HG03039 (cell line): ENCODE measurements at regions not wholly inside any gene's neighbourhood (a gene's known extent, or its start where the extent isn't known, plus 50 kb on each side); places are given as distances from the start of the nearest gene placed in this dataset.

Source experiments
- ATAC-seq: cut with Tn5 transposase; IDR thresholded peaks from one replicate; pipeline ENCODE4 v1.9.1; 2021; ENCODE audit warnings: mild to moderate bottlenecking, moderate library complexity; ENCODE audit not compliant: unreplicated experiment

- ATAC-seq: no peak
These were observed 57.1 kb downstream of the FAM181B start for GRCh38 chr11:82676483-82677094.

DNA sequence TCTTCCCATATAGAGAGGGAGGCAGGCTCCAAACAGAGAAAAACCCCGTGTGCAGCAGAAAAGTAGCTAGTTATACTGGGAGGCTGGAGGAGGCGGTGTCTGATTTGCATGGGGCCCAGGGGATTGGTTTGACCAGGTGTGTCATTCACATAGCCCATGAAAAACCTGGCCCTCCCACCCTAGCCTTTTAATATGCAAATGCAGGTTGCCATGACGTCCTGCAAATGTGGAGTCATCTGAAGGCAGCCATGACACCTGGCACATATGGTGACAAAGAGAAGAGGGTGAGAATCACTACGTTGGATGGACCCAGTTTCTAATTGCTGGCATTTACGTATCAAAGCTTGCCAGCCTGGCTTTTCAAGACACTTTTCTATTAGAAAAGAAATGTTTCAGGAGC lies 57.8 kb downstream of the FAM181B start:
- no peak for ATAC-seq

DNA sequence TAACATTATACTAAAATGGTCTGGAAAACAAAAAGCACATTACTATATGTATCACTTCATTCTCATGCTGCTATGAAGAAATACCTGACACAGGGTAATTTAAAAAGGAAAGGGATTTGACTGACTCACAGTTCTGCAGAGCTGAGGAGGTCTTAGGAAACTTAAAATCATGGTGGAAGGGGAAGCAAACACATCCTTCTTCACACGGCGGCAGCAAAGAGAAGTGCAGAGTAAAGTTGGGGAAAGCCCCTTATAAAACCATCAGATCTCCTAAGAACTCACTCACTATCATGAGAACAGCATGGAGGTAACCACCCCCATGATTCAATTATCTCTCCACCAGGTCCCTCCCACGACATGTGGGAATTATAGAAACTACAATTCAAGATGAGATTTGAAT lies 60.0 kb downstream of the FAM181B start:
- no peak for ATAC-seq

DNA sequence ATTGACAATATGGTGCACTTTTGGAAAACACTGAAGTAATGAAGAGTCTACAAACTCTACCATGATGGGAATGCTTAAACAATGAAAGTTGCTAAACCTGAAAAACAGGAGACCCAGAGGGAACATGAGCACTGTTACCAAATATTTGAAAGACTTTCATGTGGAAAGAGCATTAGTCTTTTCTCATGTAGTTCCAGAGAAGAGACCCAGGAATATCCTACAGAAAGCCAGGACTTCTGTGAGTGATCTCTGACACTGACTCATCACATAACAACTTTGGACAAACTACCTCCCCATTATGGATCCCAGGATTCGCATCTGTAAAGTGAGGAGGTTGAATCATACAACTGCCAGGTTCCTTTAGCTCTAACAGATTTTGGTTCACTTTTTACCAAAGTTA lies 62.2 kb downstream of the FAM181B start:
- no peak for ATAC-seq

DNA sequence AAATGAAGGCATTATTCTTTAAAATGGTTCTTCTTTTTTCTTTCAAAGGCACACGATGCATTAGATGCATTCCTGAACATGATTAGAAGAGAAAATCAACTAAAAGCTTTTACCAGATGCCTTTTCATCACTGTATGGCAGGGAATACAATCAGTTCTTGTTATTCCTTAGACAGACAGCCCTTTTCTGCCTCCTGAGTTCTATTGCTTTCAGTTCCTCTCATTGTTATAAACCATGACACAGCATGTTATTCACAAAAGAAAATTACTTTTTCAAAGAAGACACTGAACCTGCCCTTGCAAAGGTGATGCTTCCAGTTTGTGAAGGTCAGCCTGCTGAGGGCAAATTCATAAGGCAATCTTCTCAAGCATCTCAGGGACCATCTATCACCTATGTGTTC lies 70.1 kb downstream of the FAM181B start:
- no peak for ATAC-seq

GRCh38 chr11:82653752-82654151 lies 79.9 kb downstream of the FAM181B start:
- no peak for ATAC-seq

DNA sequence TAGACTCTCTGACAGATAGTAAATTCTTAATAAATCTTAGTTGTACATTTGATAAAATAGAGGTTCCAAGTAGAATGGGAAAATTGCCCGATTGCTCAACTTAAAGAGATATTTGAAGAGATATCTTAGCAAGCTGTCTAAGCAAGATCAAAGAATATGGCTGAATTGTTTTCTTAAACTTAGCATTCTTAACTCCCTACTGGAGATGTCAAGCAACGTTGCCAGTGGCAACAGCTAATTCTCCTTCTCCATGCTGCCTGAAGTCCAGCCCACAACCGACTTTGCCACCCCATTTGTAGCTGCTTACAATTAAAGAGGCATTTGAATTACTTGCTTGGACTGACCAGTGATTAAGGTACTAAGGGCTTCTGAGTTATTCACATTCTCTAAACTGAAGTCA lies 94.4 kb downstream of the FAM181B start:
- no peak for ATAC-seq

GRCh38 chr11:82636615-82637014 lies 97.0 kb downstream of the FAM181B start:
- no peak for ATAC-seq

DNA sequence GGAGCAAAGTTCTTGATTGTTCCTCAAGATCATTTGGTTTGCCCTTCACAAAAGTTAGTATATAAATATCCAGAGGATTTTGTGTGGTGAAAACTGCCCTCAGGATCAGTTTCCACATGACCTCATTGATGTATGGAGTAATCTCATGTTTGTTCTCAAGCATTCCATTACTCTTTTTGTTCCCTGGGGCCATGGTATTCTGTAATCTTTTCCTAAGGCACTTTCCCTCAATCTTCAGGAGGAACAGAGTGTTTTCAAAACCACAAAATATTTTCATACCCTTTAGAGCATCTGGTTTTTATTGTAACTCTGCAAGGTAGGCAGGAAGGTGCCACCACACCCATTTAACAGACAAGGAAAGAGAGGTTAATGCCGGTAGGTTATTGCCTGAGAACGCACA lies 99.6 kb downstream of the FAM181B start:
- no peak for ATAC-seq

DNA sequence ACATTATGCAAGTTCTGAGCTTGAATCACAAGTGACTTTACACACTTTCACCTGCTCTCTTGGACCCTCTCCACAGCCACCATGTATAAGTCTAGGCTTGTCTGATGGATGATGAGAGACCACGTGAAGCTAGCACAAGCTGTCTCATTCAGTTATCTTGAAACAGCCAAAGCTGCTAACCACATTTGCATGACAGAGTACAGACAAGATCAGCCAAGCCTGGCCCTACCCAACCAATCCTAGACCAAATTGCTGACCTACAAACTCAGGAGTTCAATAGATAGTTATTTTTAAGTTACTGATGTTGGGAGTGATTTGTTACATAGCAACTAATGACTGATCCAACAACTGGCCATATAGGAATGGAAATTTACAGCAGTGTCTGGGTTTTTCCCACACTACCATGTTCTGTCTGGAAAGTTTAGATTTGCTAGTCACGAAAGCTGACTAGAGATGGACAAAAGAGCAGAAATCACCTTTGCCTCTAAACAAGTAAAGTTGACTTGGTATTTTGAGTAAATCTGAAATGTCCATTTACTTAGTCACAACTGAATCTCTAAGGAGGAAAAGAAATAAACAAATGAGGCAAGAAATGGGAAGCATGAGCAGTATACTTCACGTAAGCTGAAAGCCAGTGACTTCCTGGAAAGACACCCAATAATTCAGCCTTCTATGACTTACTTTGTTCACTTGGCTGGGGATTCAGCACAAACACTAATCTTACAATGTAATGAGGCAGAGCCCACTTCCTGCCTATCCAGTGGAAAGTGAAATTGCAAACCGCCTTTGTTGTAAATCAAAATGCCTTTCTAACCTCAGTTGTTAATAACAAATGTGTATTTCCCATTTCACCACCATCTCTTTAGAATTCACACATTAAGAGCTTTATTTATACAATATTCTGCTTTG lies 101.7 kb downstream of the FAM181B start:
- peak; percentile 83 for ATAC-seq

- ATAC-seq: no peak
These were observed 123.0 kb downstream of the FAM181B start for GRCh38 chr11:82610671-82611070.

DNA sequence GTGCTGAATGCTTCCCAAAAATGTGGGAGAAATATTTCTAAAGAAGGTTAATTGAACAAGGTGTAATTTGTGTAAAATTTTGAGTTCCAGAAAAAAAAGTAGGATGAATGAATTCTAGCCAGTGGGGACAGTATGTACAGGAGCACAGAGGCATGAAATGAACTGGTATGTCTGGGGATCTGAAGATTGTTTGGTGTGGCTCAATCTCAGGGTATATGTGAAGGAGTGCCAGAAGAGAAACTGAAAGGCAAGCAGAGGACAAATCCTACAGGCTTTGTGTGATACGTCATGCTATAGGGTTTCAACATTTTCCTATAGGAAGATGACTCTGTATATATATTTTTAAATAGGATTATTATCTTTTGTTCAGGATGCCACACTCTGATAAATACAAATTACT lies 126.9 kb downstream of the FAM181B start:
- no peak for ATAC-seq

GRCh38 chr11:82601711-82602110 lies 132.0 kb downstream of the FAM181B start:
- no peak for ATAC-seq

GRCh38 chr11:82599836-82600235 lies 133.8 kb downstream of the FAM181B start:
- no peak for ATAC-seq

DNA sequence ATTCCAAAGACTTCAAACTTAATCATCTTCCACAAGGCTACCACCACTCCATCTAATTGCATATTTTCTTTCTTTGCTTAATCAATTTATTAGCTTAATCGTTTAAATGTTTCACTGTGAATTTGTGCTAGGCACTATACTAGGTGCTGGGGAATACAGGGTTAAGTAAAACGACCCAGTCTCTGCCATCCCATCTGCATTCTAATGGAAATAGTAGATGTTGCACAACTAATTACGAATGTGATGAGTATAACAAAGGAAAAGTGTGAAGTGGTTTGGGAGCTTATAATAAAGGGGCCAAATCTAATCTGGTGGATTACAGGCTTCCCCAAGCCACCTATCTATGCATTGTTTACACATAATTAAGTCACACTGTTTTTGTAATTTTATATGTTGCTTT lies 147.1 kb downstream of the FAM181B start:
- ATAC-seq: no peak

- no peak for ATAC-seq
These were observed 156.4 kb downstream of the FAM181B start for GRCh38 chr11:82577246-82577645.

GRCh38 chr11:82560836-82561235 lies 172.8 kb downstream of the FAM181B start:
- no peak for ATAC-seq

- no peak for ATAC-seq
These were observed 174.1 kb downstream of the FAM181B start for GRCh38 chr11:82559609-82560008.

GRCh38 chr11:82557274-82557673 lies 176.4 kb downstream of the FAM181B start:
- peak; percentile 98 for ATAC-seq

DNA sequence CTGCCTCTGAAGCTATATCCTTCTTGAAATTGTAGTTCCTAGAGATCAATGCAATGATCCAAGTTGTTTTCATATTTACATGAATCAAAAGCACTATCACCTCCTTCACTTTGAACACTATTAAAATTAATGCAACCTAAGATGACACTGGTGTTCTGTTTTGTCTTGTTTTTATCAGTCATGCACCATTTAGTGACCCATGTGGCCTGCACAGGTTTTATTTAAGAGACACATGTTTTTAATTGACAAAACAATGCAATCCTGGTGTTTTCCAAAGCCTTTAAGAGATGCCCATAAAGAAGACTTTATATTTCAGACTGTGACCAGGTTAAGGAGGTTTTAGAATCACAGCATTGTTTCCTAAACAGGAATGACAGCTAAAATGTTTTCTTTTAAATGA lies 177.5 kb downstream of the FAM181B start:
- no peak for ATAC-seq

DNA sequence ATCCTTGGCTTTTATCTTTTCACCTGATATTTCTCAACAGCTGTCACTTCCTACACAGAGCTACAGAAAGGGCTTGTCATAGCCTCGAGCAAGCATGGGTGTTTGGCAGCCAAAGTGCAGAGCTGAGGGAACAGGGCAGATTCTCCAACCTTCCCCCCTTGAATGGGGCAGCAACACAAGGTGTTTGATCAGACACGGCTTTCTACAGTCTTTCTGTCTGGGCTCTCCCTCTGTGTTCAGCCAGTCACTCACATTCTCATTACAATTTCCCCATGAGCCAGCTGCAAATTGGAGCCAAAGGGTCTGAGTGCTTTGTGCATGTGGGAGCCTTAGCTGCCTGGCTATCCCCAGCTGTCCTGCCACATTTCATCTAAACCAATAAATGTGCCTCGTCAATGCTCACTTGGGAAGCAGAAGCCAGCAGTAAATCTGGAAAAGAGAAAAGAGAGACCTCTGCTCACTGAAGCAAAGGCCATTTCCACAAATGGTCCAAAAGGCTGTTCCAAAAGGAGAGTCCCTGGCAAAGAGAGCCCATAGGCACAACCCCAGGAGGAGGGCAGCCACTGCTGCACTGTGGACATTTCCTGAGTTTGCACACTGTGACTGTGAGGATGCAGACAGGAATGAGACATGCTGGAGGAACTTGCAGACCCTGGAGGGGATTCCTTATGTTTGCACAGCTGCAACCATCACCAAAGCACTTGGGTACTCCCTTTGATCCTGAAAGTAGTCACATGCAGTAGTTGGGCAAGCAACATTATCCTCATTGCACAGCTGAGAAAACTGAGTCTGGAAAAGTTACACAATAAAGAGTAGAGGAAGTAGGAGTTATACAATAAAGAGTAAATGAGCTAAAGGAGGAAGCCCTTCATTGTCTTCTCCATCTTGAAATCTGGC lies 186.8 kb downstream of the FAM181B start:
- no peak for ATAC-seq
